ENCODE measurements at regions not wholly inside any gene's neighbourhood (a gene's known extent, or its start where the extent isn't known, plus 50 kb on each side); places are given as distances from the start of the nearest gene placed in this dataset.

DNA sequence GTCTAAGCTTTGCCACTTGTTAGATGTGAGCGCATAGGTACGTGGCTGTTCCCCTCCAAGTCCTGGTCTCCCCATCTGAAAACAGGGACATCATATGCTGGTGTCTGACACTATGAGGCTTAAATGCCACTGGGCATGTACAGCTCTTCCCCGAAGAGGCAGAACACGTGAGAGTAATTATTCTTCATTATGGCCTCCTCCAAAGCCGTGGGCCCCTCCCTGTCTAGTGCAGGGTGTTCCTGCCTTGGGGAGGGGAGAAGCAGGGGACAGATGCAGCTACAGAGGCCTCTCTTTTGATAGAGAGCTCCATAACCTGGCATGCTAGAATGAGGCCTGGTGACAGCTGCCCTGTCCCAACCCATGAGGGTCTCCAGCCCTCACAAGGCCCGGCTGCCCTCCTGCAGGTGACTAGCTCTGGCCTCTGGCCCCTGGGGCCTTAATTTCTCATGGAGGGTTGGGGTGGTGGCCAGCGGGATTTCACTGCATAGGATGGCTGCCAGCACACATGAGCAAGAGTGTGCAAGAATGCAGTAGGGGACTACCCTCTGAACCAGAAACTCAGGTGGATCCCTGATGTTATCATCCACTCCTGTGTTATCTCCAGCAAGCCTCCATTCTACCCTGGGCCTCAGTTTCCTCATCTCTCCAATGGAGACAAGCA lies 334.6 kb downstream of the MN1 start:
- TF ChIP-seq, protein P1, sequence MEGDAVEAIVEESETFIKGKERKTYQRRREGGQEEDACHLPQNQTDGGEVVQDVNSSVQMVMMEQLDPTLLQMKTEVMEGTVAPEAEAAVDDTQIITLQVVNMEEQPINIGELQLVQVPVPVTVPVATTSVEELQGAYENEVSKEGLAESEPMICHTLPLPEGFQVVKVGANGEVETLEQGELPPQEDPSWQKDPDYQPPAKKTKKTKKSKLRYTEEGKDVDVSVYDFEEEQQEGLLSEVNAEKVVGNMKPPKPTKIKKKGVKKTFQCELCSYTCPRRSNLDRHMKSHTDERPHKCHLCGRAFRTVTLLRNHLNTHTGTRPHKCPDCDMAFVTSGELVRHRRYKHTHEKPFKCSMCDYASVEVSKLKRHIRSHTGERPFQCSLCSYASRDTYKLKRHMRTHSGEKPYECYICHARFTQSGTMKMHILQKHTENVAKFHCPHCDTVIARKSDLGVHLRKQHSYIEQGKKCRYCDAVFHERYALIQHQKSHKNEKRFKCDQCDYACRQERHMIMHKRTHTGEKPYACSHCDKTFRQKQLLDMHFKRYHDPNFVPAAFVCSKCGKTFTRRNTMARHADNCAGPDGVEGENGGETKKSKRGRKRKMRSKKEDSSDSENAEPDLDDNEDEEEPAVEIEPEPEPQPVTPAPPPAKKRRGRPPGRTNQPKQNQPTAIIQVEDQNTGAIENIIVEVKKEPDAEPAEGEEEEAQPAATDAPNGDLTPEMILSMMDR (conservative IDR thresholded peaks at IDR 0.05; ENCODE audit: low read depth, low read length): no peak
- TF ChIP-seq EZH2 (IDR thresholded peaks at IDR 0.05; ENCODE audit: borderline replicate concordance, low read depth, low read length, poor library complexity, severe bottlenecking): no peak

All from A673 (cell line).